ENCODE measurements at regions not wholly inside any gene's neighbourhood (a gene's known extent, or its start where the extent isn't known, plus 50 kb on each side); places are given as distances from the start of the nearest gene placed in this dataset.

DNA sequence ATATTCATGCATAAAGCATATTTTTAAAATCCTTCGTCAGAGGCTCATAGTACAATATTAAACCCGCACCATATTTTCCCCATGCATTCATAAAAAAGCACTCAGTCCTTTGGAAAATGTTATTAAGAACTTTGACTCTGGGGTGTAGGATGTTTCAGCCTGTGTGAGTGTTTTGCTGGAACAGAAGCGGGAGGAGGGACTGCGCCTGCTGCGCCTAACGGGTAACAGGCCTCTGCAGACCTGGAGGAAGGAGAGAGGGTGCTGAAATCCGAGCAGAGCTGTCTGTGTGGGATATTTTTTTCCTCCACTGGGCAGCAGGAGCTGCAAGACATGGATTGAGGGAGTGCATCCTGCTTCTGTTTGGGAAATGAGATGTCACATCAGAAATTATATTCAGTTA is 483.0 kb downstream of the BRD1 start:
- no peak for TF ChIP-seq POLR2AphosphoS5 (IDR thresholded peaks at IDR 0.05; ENCODE audit: borderline replicate concordance, low read depth, low read length)
- no peak for TF ChIP-seq EZH2 (IDR thresholded peaks at IDR 0.05)
